ENCODE measurements at regions not wholly inside any gene's neighbourhood (a gene's known extent, or its start where the extent isn't known, plus 50 kb on each side); places are given as distances from the start of the nearest gene placed in this dataset.

DNA sequence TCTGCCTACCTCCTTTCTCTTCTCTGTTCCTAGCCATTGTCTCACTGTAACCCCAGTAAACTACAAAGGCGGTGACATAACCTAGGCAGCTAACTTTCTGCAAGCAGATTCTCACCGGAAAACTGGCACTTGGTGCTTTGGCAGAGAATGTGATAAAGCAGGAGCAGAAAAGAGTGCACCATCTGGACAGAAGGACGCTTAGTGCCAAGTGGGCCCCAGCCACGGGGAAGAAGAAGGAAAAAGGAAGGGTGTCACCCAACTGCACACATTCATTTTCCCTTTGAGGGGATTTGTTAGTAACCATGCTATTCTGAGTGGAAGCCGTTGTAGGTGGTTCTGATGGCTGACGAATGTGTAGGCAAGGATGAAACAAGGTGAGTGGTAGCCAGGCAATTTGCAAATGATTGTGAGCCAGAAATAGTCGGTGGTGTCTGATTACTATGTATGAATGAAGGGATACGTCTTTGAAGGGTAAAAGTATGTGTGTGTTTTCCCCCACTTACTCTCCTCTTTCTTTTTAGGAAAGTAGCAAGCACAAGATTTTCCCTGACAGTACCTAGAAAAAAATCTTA is 148.3 kb upstream of the STXBP5 start:
- Histone ChIP-seq H3K36me3 (no peaks in the 10 kb centered on the region), H3K4me1 (no peaks in the 10 kb centered on the region), H3K9me3 (no peaks in the 10 kb centered on the region), H3K27ac (no peak overlapping the region), H3K27me3 (no peaks in the 10 kb centered on the region), H3K4me3 (no peak overlapping the region)
- intact Hi-C loops (cut with DNase I), result no loop called here
- TF ChIP-seq POLR2A (IDR thresholded peaks at IDR 0.05), result no peak
- TF ChIP-seq, protein P1, sequence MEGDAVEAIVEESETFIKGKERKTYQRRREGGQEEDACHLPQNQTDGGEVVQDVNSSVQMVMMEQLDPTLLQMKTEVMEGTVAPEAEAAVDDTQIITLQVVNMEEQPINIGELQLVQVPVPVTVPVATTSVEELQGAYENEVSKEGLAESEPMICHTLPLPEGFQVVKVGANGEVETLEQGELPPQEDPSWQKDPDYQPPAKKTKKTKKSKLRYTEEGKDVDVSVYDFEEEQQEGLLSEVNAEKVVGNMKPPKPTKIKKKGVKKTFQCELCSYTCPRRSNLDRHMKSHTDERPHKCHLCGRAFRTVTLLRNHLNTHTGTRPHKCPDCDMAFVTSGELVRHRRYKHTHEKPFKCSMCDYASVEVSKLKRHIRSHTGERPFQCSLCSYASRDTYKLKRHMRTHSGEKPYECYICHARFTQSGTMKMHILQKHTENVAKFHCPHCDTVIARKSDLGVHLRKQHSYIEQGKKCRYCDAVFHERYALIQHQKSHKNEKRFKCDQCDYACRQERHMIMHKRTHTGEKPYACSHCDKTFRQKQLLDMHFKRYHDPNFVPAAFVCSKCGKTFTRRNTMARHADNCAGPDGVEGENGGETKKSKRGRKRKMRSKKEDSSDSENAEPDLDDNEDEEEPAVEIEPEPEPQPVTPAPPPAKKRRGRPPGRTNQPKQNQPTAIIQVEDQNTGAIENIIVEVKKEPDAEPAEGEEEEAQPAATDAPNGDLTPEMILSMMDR (IDR thresholded peaks at IDR 0.05), result no peak
- DNase-seq, result no peak
- WGBS, 2 donors, result 69 to 72% methylated on average over 8 of the region's 8 CpGs

DNA sequence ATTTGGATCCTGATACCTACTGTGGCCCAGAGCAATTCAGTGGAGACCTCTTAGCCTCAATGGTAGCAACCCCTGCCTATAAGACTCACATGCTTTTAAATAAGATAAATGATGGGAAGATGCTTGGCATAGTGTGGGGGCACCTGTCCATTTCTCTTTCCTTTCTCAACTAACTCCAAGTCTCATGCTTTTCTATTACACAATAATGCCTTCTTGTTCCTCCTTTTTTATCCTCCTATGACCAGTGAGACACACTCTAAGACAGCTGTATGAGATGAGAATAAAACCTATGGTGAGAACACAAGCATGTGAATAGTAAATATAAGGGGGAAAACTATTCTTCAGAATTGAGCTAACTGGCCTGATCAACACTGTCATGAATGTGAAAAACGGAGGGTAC is 147.0 kb upstream of the STXBP5 start:
- H3K27ac ChIP-seq, result no peak overlapping the region
- no peak for DNase-seq
- H3K36me3 ChIP-seq, result no peaks in the 10 kb centered on the region
- no peaks in the 10 kb centered on the region for H3K9me3 ChIP-seq
- H3K4me3 ChIP-seq, result no peak overlapping the region
- H3K27me3 ChIP-seq, result no peaks in the 10 kb centered on the region
- 62 to 65% methylated on average over 1 of the region's 1 CpG for WGBS, 2 donors
- H3K4me1 ChIP-seq, result no peaks in the 10 kb centered on the region
- TF ChIP-seq POLR2A (IDR thresholded peaks at IDR 0.05), result no peak
- TF ChIP-seq, protein P1 (IDR thresholded peaks at IDR 0.05), result no peak
- intact Hi-C loops (cut with DNase I), result no loop called here

DNA sequence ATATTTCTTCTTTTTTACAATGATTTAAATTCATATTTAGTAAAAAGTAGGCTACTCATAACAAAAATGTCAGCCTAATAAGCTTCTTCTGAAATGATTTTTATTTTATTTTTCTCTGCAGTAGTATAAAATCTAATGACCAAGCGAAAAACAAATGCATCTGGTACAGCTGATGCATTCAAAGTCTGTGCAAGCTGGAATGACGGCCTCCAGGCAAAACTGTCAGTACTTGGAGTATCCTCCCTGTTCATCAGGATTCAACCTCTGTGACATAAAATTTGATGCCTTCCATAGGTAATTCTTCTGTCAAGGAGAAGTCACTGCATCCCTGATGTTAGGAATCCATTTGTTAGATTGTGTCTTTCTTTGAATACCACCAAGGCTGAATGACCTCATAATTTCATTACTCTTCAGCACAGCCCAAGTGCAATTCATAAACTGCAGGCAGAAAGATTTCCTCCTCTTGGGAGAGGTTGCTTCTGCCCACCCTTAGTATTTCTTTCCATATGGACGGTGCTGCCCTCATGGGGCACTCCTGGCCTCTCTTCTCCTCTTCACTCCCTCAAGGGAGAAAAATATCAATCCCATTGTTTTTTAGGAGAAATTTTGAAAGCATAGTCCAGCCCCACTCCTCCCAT is 146.4 kb upstream of the STXBP5 start:
- 64 to 73% methylated on average over 3 of the region's 3 CpGs for WGBS, 2 donors
- DNase-seq, result no peak
- Histone ChIP-seq H3K36me3 (no peaks in the 10 kb centered on the region), H3K4me1 (no peaks in the 10 kb centered on the region), H3K27me3 (no peaks in the 10 kb centered on the region), H3K27ac (no peak overlapping the region), H3K9me3 (no peaks in the 10 kb centered on the region), H3K4me3 (no peak overlapping the region)
- intact Hi-C loops (cut with DNase I), result no loop called here
- no peak for TF ChIP-seq POLR2A (IDR thresholded peaks at IDR 0.05)

DNA sequence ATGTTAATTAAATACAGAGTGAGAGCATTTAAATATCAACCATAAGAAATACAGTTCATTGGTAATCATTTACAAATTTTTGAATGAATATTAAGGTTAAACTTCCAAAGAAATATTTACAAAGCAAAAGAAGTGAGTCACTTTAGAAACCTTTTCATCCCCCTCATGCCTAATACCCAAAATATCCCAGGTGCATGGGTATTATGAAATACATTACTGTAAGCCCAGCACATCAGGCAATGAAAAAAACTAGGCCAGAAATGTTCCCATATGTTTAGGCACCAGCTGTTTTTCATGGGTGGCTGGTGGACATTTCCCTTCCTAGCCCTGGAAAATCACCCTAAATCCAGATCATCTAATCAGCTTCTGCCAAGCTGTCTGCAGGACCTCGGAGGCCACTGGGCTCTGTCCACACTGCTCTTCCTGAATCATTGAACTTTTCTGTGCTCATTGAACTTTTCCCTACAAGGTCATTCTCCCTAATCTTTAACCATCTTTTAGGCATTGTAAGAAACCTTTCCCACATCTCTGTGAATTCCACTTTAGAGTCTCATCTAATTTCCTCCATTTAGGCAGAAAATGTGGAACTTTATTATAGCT is 145.3 kb upstream of the STXBP5 start:
- no peak for DNase-seq
- no peak for TF ChIP-seq POLR2A (IDR thresholded peaks at IDR 0.05)
- TF ChIP-seq, protein P1 (IDR thresholded peaks at IDR 0.05), result no peak
- H3K27me3 ChIP-seq, result no peaks in the 10 kb centered on the region
- no peaks in the 10 kb centered on the region for H3K9me3 ChIP-seq
- no peaks in the 10 kb centered on the region for H3K4me1 ChIP-seq
- no peak overlapping the region for H3K27ac ChIP-seq
- H3K4me3 ChIP-seq, result no peak overlapping the region
- intact Hi-C loops (cut with DNase I), result no loop called here
- 31 to 55% methylated on average over 1 of the region's 1 CpG for WGBS, 2 donors
- H3K36me3 ChIP-seq, result no peaks in the 10 kb centered on the region

DNA sequence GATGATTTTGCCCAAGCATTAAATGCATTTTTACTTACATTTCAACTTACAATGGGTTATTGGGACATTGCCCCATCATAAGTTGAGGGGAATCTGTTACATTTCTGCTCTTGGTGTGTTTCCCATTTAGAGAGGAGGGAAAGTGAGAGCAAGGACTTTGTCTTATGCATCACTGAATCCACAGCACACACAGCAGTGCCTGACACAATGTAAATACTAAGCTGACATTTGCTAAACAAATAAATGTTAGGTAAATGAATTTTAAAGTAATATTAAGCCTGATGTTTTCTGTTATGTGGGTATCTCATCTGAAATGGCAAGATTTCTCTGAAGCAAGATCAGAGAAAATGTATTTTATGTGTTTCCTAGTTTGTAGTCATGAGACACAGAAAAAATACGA is 143.6 kb upstream of the STXBP5 start:
- WGBS, 2 donors, result 52 to 74% methylated on average over 1 of the region's 1 CpG
- H3K27ac ChIP-seq, result no peak overlapping the region
- no peak for TF ChIP-seq POLR2A (IDR thresholded peaks at IDR 0.05)
- TF ChIP-seq, protein P1 (IDR thresholded peaks at IDR 0.05), result no peak
- H3K27me3 ChIP-seq, result no peaks in the 10 kb centered on the region
- intact Hi-C loops (cut with DNase I), result no loop called here
- H3K4me3 ChIP-seq, result no peak overlapping the region
- H3K4me1 ChIP-seq, result no peaks in the 10 kb centered on the region
- DNase-seq, result no peak
- H3K36me3 ChIP-seq, result no peaks in the 10 kb centered on the region
- no peaks in the 10 kb centered on the region for H3K9me3 ChIP-seq

Measured in esophagus squamous epithelium (tissue), 5 donors.